Activated CD4-positive, CD25-positive, alpha-beta regulatory T cell (primary cell): ENCODE measurements at regions not wholly inside any gene's neighbourhood (a gene's known extent, or its start where the extent isn't known, plus 50 kb on each side); places are given as distances from the start of the nearest gene placed in this dataset.

ENCODE experiments used
- DNase-seq, 4 experiments: peaks; one replicate each; lab custom pipeline; 2025; lab: John Stamatoyannopoulos, UW

DNA sequence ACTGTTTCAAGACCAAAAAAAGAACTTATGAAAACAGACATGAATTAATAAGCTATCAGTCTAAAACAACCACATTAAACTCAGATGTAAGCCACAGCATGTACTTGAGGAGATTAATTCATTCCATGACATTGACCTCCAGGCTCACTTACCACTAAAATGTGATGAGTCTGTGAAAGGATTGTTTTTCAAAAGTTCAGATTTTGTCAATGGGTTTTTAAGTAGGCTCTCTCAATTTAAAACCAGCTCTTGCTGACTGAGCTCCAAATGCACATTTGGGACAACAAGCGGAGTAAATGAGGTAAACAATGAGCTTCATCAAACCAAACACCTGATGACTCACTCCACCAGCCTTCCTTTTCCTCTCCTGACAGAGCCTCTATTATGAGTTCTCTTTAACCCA, 197.0 kb downstream of the SIM1 start:
- DNase-seq, result no peak

DNA sequence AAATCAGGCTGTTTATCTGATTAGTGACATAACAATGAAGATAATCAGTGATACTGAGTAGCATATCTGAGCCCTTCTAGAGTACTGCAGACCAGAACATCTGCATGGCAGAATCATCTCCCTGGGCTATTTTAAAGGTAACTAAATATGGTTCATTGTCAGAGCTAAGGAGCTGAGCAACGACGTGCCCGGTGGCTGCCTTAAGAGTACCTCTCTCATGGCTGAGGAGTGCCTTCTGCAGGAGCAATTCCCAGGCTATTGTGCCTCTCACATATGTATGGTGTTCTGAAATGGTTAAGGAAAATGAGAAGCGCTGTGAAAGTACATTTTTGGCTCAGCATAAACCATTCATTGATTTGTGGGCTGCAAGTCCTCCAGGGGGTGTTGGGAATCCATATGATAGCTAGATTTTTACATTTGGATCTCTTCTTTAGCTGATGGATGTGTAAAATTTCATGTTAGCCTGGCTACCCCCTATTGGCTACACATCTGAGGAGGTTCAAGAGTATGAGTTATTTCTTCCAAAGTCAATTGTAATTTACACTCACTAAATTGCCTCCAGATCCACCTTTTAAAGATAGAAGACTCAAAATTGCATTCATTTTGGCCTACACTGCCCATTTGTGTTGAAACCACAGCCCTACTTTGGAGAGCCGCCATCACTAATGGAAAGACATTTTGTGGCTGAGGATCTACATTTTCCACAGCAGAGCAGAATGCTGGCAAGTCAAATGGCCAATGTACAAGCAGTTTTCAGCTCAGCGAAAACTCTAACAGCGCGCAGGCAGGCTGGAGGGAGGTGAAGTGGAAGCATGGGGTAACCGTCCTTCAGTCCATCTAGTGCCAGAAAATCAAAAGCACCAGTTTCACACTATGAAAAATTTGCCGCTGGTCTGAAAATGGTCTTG, 198.0 kb downstream of the SIM1 start:
- DNase-seq, result no peak

GRCh38 chr6:100262086-100262485, 202.6 kb downstream of the SIM1 start:
- no peak for DNase-seq

GRCh38 chr6:100261486-100261885, 203.2 kb downstream of the SIM1 start:
- DNase-seq, result no peak

DNA sequence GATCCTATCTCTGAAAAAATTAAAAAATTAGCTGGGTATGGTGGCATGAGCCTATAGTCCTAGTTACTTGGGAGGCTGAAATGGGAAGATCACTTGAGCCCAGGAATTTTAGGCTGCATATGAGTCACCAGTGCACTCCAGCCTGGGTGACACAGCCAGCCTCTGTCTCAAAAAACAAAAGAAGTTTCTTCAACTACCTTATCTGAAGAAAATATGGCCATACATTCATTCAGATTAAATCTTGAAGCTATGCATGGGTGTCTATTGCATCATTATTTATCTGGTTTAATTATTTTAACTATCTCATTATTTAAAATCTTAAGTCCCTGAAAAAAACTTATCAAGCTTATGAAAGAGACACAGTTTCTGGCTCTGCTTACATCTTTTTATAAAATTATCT, 204.1 kb downstream of the SIM1 start:
- DNase-seq, result no peak

- DNase-seq, result no peak
These were observed 204.9 kb downstream of the SIM1 start for GRCh38 chr6:100259865-100260264.

DNA sequence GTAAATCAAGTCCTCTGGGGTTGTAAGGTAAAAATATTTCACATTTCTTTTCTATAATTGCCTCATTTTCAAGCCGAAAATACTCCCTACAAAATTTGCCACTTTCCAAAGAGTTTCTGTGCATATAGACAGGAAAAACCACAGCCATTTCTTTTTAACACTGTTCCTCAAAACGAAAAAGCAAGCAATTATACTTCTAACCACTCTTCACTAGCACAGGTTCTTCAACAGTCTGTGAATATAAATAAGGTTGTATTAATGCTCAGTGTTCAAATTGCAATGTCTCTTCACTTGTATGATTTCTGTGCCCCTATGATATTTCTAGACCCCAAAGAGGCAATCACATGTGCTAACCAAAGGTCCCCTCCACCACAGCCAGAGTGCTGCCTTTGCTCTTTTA, 206.0 kb downstream of the SIM1 start:
- no peak for DNase-seq

GRCh38 chr6:100257793-100258395, 206.8 kb downstream of the SIM1 start:
- DNase-seq, result no peak

- DNase-seq, result no peak
These were observed 209.0 kb downstream of the SIM1 start for GRCh38 chr6:100255701-100256100.

DNA sequence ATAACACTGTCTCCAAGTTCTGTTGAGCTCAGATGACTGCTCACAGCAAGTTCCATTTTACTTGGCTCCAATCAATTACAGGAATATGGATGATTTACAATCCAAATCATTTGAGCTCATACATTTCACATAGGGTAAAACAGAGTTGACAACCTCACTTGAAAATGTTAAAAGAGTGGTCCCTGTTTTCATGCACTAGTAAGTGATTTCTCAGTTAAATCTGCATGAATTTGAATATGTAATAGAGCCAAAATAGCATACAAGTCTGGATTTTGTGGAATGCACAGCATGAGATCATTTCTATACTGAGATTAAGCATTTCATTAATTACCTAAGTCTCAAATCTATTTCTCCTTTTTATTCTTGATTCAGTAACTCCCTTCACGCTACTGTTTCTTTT, 217.6 kb downstream of the SIM1 start:
- DNase-seq, result no peak

GRCh38 chr6:100246206-100246605, 218.5 kb downstream of the SIM1 start:
- DNase-seq, result no peak

DNA sequence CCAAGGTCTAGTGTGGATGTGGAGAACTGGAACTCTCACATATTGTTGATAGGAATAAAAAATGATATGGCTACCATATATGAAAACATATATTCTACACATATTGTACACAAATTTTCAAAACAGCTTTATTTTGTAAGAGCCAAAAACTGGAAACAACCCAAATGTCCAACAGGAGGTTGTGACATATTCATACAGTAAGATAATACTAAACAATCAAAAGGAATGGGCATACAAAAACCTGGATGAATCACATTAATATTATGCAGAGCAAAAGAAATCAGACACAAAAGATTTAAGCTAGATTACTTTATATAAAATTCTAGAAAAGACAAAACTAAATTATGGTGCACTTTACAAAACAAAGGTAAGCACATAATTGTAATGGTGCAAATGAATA, 223.9 kb downstream of the SIM1 start:
- no peak for DNase-seq

DNA sequence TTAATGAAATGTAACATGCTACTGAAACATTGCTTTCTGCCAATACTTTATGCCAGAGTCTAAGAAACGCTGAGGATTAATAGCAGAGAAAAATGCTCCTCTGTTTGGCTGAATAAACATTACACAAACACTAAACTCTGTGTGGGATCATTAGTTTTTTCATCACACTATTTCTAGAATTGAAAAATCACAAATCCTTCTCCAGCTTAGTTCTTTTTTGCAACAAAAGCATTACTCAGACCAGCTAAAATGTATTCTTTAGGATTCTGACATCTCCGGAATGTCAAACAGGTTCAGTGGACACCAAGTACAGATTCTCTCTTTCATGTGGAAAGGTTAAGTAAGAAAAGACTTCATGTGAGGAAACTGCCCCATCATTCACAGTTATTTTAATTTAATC, 226.9 kb downstream of the SIM1 start:
- no peak for DNase-seq

DNA sequence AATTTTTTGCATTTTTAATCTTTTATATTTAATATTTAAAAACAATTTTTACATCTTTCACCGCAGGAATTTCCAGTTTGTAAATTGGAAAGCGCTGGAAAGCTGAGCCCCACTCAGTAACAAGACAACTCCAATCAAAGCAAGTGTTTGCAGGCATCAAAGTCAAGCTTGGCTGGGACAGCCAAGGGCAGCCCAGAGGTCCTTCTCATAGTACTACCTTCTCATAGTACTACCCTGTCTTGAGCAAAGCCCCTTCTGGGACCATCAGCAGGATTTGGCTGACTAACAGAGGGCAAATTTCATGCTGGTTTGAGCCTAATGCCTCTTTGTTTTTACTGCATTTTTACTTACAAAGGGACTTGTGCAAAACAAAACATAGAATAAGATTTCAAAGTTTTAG, 228.3 kb downstream of the SIM1 start:
- no peak for DNase-seq

DNA sequence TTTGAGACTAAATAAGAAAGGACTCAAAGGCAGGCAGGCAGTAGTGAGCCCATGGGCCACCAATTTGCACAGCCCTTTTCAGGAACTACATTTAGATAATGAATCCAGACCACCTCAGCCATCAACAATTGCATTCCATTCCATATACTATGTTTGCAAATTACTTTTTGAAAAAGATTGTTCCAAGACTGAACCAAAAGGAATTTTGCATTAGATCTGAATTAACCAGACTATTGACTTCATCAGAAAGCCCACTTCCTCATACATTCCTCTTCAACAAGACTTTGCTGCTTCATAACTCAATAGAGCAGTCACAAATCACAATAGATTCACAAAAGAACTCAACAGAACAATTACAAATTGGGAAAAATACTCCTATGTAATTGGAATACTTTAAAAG, 229.1 kb downstream of the SIM1 start:
- DNase-seq, result no peak

DNA sequence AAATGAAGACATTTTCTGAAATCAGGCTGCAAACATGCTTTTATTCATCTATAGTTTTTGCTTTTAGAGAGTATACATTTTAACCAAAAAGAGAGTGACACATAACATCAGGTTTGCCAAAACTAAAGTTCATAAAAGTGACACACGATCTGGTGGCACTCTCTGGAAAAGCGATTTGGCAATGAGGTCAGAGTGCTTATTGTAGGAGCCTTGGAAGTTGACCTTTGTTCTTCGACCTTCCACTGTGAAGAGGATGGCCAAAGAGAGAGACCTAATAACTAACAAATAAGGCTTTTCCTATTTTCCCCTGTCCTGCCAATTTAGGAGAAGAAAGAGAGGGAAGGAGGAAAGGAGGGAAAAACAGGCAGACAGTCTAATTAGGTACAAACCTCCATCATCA, 230.1 kb downstream of the SIM1 start:
- no peak for DNase-seq

DNA sequence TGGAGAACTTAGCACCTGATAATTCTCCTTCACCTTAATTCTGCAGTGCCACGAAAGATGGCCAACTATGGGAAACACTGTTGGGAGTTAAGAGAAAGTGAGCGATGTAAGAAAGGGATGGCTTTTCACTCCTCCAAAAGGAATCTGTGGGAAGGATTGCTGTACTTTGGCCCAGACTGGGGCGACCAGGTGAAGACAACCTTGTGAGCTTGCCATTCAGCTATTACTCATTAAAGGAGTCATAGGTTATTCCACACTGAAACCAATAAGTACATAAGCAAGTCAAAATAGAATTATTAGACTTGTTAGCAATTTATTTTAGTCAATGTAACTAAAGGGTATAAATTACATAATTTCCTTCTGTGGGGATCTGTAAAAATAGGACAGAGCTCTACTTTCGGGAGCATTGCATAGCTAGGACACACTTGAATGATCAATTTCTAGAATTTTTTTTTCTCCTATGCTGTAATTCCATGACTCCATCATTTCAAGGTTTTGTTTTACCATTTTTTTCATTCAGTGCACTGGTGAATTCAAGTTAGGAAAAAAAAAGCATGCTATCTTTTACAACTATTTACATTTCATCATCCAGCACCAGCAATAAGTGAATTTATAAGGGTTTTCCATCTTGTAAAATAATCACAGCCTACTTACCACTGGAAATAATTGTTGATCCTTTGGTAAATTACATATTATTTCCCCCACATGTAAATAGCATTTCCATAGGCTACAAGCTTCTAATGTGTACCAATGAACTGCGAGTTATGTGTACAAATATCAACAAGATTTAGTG, 231.7 kb downstream of the SIM1 start:
- DNase-seq, result no peak

DNA sequence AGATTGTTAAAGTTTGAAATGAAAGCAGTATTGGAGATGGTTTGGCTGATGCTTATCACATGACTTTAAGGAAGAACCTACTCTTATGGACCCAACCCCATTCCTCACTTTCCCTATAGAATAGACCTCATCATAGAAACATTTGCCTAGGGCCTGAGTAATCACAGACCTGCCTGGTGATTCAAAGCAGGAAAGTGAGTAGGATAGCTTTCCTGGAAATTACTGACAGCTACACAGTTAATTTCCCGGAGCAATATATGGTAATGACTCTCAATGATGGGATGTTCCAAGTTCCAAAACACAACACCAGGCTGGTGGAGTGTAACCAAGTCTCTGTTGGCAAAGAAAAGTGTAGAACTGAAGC, 233.8 kb downstream of the SIM1 start:
- DNase-seq, result no peak

DNA sequence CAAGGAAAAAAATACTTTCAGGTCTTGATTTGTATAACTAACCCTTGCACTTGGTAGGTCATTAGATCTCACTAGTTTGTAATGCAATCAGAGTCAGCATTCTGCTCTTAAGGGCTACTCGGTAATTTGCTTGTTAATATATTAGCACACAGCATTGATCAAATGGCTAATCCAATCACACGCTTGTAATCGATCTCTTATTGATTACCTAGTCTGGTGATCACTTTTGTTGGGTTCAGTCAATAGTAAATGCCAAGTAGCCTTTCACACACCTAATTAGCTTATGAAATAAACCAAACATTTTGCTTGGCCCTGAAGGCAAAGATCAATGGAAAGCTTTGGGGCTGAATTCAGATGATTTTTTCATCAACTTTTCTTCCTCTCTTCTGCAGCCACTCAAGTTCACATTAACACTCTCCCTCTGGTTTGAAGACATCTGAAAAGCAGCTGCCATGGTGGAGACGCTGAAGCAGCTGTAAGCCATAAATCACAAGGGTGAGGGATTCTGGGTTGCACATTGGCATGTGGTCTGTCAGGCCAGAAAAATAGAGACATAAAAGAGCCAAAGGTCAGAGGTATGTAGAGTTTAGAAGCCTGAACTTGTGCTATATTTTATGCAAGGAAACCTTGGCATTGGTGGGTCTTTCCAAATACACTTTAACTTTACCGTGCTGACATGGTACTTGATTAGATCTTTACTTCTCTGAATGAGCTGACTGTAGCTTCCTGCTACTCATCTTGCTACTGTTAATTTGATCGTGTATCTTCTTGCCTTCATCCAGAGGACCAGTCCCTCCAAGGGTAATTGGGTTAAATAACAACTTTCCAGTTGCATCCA, 234.4 kb downstream of the SIM1 start:
- no peak for DNase-seq

- no peak for DNase-seq
These were observed 235.2 kb downstream of the SIM1 start for GRCh38 chr6:100229512-100229911.

- DNase-seq, result peak in 1 of 4 experiments; percentile 1
These were observed 234.9 kb upstream of the MCHR2 start for GRCh38 chr6:100228834-100229441.

DNA sequence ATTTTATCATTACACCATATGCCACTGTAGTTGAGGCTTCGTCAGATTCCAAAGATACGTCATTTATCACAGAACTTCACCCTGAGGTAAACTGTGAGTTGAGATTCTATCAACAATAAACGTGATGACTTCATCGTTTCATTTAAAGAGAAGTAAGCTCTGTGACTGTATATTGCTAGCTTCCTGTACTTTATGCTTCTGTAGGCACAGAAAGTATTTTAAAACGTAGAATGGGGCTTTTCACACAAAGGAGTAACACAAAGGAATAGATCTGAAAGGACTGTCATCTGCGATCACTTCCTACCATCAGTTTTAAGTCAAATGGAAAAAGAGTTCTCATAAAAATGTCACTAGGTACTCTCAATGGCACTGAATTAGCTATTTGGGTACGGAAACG, 234.4 kb upstream of the MCHR2 start:
- DNase-seq, result no peak
